NCI-H2107 (cell line): ENCODE measurements at regions not wholly inside any gene's neighbourhood (a gene's known extent, or its start where the extent isn't known, plus 50 kb on each side); places are given as distances from the start of the nearest gene placed in this dataset.

Source experiments
- DNase-seq: peaks from one replicate; lab custom pipeline; 2025; lab: John Stamatoyannopoulos, UW

- DNase-seq: no peak
Observed at GRCh38 chr16:86091976-86092375, 193.0 kb downstream of the IRF8 start.

GRCh38 chr16:86092586-86093480, 193.9 kb downstream of the IRF8 start:
- DNase-seq: no peak

- DNase-seq: no peak
Observed at GRCh38 chr16:86093801-86094750, 195.1 kb downstream of the IRF8 start.

DNA sequence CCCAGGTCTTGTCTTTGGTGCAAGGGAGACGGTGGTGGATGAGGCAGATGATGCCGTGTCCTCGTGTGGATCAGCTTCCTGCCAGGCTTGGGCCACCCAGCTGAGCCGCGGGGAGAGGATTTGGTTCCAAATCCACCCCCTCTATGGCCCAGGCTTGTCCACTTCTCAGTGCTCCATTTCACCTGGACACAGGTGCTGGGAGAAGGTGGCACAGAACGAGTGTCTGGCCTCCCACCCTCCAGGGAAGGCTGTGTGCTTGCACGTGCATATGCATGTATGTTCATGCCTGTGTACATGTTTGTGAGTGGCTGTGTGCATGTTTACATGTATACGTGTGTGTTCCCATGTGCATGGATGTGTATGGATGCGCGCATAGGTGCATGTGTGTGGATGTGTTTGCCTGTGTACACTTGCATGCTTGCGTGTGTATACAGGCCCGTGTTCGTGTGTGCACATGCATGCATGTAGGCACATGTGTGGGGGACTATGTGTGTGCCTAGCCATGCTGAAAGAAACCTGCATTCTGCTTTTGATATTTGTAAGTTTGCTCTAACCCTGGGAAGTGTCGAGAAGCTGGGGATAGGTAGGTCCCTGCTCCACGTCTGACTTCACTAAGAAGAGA, 196.3 kb downstream of the IRF8 start:
- no peak for DNase-seq

GRCh38 chr16:86095906-86096485, 197.0 kb downstream of the IRF8 start:
- no peak for DNase-seq

DNA sequence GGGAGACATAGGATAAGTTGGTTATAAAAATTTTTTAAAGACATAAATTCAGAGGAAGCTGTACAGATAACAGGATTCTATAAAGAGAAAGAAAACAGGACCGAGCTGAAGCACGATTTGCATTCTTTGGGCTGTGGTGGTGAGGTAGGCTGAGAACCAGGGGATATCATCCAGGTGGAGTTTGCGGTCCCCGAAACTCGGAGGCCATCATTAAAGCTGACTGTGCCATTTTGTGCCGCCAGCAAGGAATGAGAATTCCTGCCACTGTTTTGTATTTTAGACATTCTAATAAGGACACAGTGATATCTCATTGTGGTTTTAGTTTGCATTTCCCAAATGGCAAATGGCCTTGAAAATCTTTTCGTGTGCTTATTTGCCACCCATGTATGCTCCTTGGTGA, 197.9 kb downstream of the IRF8 start:
- no peak for DNase-seq

DNA sequence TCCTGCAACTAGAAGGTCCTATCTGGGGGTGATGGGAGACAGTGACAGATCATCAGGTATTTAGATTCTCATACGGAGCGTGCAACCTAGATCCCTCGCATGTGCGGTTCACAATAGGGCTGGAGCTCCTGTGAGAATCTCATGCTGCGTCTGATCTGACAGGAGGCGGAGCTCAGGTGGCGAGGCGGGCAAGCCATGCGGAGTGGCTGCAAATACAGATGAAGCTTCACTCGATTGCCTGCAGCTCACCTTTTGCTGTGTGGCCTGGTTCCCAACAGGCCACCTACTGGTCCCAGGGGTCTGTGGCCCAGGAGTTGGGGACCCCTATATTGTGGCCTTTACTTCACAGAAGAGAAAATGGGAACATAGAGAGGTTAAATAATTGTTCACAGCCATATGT, 200.4 kb downstream of the IRF8 start:
- no peak for DNase-seq

GRCh38 chr16:86100205-86101136, 201.5 kb downstream of the IRF8 start:
- DNase-seq: no peak

- DNase-seq: no peak
Observed at GRCh38 chr16:86101137-86101896, 202.4 kb downstream of the IRF8 start.

DNA sequence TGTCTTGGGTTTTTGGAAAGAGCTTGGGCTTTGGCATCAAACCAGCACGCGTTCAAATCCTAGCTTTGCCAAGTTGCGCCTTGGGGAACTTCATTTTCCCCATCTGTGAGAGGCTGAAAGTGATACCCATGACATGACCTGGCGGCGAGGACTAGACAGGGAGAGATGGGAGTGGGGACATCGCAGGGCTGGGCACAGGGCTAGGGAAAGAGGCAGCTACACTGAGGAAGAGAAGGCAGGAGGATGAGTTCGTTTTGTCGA, 202.9 kb downstream of the IRF8 start:
- DNase-seq: no peak

DNA sequence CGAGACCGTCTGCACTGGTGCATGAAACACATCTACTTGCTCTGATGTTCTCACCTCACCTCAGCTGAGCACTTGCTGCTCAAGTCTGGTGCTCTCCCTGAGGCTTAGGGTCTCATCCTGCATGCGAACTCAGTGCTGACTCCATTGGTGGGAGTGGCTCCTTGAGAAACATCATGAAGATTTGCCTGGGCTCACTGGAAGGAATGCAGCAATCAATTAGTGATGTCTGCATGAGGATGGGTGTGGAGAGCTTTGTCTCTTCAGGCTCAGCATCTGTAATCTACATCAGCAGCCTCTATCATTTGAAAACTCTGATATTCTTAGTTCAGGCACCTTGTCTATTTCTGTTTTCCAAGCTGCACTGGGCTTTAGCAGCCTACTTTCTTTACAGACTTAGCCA, 204.4 kb downstream of the IRF8 start:
- no peak for DNase-seq

DNA sequence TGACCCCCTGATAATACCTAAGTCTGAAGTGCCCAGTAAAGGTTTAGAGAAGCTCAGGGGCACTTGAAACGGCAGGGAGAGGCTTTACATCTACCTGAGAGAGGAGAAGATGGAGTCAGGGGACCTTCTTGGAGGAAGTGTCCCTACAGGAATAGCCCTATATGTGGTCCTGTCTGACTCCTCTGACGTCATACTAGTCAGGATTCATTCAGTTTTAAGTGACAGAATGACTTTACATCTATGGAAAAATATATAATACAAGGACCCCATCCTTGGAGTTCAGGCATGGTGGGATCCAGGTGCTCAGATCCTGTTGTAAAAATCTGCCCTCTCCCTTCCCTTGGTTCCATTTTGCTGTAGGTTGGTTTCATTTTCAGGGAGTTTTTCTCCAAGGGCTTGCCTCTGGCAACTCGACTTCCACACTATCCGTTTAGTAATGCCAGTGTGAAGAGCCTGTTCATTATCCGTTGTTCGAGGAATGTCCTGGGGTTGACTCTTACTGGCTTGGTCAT, 205.6 kb downstream of the IRF8 start:
- DNase-seq: no peak

GRCh38 chr16:86107215-86107825, 208.4 kb downstream of the IRF8 start:
- no peak for DNase-seq

- DNase-seq: no peak
Observed at GRCh38 chr16:86108062-86108461, 209.1 kb downstream of the IRF8 start.

DNA sequence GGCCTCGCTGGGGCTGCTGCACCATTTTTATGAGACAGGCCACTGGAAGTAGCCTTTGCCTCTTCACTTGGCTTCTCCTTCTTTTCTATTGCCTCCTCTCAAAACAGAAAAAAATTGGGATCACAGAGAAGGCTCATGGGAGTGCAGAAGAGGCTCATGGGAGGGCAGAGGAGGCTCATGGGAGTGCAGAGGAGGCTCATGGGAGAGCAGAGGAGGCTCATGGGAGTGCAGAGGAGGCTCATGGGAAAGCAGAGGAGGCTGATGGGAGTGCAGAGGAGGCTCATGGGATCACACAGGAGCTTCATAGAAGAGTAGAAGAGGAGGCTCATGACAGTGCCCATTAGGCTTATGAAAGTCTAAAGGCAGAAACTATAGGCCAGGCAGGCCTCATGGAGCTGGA, 211.2 kb downstream of the IRF8 start:
- no peak for DNase-seq

DNA sequence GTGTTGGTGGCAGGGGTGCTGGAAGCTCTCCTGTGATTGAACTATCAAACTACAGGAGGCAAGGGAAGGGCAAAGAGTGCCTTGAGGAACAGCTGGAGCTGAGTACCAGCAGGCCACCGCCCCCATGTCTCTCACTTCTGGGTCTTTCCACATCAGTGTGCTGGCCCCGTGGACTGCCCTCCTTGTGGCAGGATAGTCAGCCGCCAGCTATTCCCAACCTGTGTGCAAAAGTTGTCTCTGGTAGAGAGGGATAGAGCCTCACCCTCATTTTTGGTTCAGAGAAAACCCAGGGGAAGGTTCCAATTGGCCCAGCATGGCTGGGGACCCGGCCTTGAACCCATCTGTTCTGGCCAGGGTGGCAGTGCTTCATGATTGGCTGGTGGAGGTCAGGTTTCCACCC, 211.8 kb downstream of the IRF8 start:
- DNase-seq: no peak

- DNase-seq: no peak
Observed at GRCh38 chr16:86112178-86112577, 213.2 kb downstream of the IRF8 start.

DNA sequence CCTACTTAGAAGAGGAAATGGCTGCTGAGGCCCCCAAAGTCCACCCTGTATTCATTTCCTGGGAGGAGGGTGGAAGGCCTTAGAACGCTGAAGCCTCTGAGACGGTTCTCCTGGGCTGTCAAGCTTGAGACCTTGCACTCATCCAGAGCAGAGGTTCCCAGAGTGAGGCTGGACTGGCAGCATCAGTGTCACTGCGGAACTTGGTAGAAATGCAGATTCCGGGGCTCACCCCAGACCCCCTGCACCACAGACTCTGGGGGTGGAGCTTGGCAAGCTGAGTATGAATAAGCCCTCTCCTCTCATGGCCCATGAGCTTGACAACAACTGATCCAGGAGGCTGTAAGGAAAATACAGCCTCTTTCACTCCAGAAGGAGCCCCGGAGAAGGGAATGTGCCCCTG, 218.3 kb downstream of the IRF8 start:
- DNase-seq: no peak

GRCh38 chr16:86117756-86118155, 218.8 kb downstream of the IRF8 start:
- DNase-seq: no peak
